ENCODE measurements at regions not wholly inside any gene's neighbourhood (a gene's known extent, or its start where the extent isn't known, plus 50 kb on each side); places are given as distances from the start of the nearest gene placed in this dataset.

GRCh38 chr12:98280621-98281020, 234.8 kb upstream of the TMPO start:
- no peak for DNase-seq (ENCODE audit: low spot score)

DNA sequence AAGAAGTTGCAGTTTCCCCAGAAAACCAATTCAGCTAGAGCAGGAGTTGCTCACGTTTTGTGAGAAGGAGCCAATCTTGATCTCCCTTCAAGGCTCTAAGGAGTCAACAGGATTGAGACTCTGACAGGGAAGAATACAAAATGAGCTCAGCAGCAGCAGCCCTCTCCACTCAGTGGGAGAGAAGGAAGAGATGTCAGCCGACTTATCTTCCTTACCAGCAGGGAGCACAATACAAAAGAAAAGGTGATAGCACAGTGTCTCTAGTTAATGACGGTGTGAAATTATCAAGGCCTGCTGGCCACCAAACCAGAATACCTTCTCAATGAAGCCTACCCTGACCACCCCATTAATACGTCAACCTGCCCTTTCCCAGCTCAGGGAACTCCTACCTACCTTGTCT, 223.6 kb upstream of the TMPO start:
- no peak for DNase-seq (ENCODE audit: low spot score)

DNA sequence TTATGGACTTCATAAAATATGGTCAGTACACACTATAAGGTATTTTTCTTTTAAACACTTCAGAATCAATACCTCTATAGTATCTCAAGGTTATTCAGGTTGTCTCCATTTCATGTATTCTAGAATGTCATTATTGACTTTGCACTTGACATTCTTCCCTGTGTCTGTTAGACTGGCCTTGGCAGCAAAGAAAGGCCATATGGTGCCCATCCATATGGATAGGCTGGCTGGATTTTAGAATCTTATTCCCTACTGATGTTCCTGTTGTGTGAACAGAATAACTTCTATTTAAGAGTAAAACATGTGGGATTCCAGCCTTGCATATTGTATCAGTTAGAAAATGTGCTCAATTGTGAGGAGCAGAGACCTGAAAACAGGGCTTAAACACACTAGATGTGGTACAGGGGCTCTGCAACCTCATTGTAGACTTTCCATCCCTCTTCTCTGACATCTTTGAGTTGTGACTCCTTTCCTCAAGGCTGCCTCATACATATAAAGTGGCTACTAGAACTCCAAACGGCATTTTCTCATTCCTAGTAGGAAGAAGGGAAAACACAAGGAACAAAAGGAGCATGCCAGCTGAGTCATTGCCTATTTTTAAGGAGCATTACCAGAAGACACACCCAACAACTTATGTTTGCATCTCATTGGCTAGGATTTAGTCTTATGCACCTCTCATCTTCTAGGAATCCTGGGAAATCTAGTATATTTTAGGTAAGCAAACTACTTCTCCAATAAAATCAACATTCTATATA, 221.2 kb upstream of the TMPO start:
- no peak for DNase-seq (ENCODE audit: low spot score)

- no peak for DNase-seq (ENCODE audit: low spot score)
Observed at GRCh38 chr12:98295681-98296080, 219.7 kb upstream of the TMPO start.

GRCh38 chr12:98296462-98297079, 218.8 kb upstream of the TMPO start:
- DNase-seq (ENCODE audit: low spot score) = no peak

- no peak for DNase-seq (ENCODE audit: low spot score)
Observed at GRCh38 chr12:98297538-98297937, 217.9 kb upstream of the TMPO start.

DNA sequence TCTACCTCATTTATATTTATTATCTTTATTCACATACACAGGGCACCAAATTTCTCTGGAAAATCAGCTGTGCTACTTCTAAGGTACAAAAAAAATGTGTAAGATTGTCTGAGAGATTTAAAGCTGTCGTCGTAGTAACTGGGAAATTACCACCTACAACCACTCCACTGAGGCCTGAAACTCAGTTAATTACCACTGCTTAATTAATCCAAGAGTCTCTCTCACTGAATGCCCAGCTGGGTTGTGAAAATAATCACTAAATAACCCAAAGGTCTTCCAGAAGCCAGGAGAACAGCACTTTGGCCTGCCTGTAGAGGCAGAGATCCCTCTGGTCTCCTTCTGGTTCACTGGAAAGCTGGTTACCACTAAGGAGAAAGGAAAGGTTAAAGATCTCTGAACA, 207.2 kb upstream of the TMPO start:
- no peak for DNase-seq (ENCODE audit: low spot score)

- DNase-seq (ENCODE audit: low spot score) = no peak
Observed at GRCh38 chr12:98317939-98318899, 197.2 kb upstream of the TMPO start.

DNA sequence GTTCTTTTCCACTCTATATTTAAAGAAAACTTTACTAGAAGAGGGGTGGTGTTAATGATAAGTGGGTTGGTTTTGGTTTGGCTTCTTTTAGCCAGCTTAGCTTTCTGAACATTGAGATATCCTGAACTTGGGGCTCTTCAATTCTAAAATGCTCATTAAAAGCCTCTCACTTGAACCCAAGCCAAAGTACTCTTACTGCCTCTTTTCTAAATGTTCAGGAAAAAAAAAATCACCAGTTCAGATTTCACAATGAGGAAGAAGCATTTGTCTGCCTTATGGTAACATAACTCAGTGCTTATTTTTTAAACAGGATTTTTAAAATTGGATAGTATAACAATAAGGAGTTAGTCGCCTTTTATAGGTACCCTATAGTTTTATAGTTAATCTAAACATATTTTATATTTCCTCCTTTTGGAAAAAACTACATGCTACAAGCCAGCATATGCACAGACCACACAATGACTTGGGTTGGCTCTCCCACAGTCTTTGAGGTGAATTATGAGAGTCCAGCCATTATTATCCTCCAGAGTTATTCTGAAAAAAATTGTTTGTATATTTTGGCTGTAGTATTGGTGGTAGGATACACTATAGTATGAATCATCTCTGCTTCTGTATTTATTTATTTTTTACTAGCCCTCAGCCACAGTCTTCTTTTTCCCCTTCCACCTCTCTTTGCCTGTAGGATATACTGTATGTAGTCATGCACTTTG, 195.5 kb upstream of the TMPO start:
- no peak for DNase-seq (ENCODE audit: low spot score)

GRCh38 chr12:98325003-98325402, 190.4 kb upstream of the TMPO start:
- no peak for DNase-seq (ENCODE audit: low spot score)

GRCh38 chr12:98328467-98328866, 186.9 kb upstream of the TMPO start:
- DNase-seq (ENCODE audit: low spot score) = no peak

GRCh38 chr12:98329589-98329988, 185.8 kb upstream of the TMPO start:
- DNase-seq (ENCODE audit: low spot score) = no peak

DNA sequence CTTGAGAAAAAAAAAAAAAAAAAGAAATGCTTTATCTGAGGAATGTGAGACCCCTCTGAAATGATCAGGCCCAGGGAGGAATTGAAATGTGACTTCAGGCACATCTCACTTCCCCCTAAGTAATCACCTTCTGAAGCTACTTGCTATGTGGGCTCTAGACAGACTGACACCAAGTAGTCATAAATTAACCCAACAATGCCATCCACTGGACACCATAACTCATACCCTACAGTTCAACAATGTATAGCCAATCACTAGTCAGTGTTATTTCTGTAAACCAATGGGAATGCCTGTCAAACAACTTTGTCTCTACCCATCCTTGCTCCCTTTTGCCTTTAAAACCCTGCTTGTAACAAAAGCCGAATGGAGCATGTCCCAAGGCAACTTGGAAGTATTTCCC, 182.7 kb upstream of the TMPO start:
- no peak for DNase-seq (ENCODE audit: low spot score)

GRCh38 chr12:98334768-98335167, 180.6 kb upstream of the TMPO start:
- no peak for DNase-seq (ENCODE audit: low spot score)

DNA sequence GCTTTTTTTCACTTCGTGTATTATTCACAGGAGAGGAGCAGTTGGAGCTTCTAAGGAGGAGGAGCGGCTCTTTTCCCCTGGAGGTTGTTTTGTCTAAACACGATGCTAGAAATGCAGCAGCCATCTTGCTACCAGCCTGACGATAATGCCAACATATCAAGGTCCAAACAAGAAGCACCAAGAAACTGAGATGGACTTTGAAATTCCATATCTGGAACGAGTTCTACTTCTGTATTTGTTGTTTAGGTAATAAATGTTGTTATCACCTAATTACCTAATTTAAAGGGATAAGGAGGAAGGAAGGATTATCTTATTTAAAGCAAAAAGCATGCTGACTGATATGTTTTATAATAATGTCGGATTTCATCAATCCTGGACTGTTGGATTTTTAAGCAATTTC, 174.4 kb upstream of the TMPO start:
- no peak for DNase-seq (ENCODE audit: low spot score)

DNA sequence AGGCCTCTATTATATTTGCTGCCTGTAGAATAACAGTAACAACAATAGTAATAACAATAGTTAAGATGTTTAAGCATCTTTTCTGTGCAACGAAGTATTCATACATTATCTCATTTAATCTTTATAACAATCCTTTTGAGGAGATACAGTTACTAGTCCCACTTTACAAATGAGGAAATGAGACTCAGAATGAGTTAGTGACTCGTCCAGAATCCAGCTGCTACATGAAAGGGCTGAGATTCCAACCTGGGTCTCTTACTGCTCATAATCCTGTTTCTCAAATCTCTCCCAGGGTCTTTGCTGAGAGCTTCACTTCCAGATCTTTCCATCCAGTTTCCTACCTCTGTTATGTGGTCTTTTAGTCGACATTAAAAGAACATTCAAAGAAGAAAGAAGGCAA, 173.7 kb upstream of the TMPO start:
- no peak for DNase-seq (ENCODE audit: low spot score)

GRCh38 chr12:98343002-98343567, 172.3 kb upstream of the TMPO start:
- DNase-seq (ENCODE audit: low spot score) = no peak

- DNase-seq (ENCODE audit: low spot score) = no peak
Observed at GRCh38 chr12:98344046-98344930, 171.1 kb upstream of the TMPO start.

DNA sequence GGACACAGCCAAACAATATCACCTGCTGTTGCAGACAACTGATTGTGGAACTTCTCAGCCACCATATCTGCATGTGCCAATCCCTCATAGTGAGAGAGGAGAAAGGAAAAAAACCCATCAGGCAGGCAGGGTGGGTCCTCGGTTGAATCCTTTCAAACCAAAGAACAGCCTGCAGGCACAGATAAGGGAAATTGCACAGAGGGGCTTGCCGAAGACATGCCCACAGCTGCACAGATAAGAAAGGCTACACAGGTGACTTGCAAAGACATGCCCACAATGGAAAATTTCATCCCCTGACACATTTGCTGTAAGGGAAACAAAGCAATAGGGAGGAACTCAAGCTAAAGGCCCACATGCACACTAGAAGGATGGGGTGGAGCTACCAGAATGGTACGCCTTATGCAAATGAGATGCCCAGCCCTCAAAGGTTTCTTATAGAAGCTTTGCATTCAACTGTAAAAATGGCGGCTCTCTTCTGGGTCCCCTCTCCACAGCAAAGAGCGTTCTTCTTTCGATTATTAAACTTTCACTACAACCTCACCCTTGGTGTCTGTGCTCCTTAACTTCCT, 170.0 kb upstream of the TMPO start:
- no peak for DNase-seq (ENCODE audit: low spot score)

DNA sequence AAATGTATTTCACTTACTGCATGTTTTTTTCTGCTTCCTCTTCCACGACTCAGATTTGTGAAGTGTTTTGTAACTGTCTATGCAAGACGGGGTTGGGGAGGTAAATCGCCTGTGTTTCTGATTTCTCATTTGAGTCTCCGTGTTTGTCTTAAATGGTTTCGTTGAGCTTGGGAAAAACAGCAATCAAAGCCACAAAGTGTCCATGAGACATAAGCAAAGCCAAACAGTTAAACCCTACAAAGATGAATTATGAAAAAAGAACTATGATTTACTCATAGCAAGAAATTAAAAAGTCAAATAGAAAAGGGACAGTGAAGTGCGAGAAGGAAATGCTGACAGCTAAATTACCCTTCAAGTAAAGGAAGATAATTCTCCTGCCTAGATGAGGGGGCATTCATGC, 164.3 kb upstream of the TMPO start:
- no peak for DNase-seq (ENCODE audit: low spot score)

DNA sequence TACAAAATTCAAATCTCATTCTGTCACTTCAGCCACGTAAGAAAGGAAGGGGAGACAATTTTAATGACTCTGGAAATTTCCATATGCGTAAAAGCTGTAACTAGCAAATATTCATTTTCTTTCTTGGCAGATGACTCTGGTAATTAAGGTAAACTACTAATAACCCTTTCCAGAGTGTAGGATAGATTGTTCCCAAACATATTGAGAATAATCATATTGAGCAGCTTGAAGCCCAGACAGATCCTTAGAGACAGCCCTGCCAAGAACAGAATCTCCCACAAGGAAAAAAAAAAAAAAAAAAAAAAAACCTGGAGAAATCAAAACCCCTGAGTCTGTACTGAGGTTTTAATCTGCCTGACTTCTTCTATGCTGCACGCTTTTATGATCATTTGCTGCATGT, 163.6 kb upstream of the TMPO start:
- DNase-seq (ENCODE audit: low spot score) = no peak

Measured in GM03348 (cell line).